Sigmoid colon (tissue), 4 donors: ENCODE measurements at regions not wholly inside any gene's neighbourhood (a gene's known extent, or its start where the extent isn't known, plus 50 kb on each side); places are given as distances from the start of the nearest gene placed in this dataset.

Source experiments
- EP300 ChIP-seq, 4 donors: sonication (generic); formaldehyde crosslinking; IDR thresholded peaks; one replicate each; pipeline ENCODE4 v1.6.1; 2017; ENCODE audit warnings: antibody characterized with exemption in 4 of 4
- POLR2A ChIP-seq, 2 donors: fragments of 450-650 bp; IDR thresholded peaks; one replicate each; pipeline ENCODE4 v1.6.1; 2016; ENCODE audit warnings: antibody characterized with exemption in 2 of 2, mild to moderate bottlenecking in 2 of 2, moderate library complexity in 2 of 2
- POLR2AphosphoS5 ChIP-seq, 4 donors: sonication (generic); formaldehyde crosslinking; IDR thresholded peaks; one replicate each; pipeline ENCODE4 v1.6.1; 2017; ENCODE audit warnings: antibody characterized with exemption in 4 of 4
- TF ChIP-seq, protein P1 (sequence below), 4 experiments: fragments of 450-650 bp in 3 of 4; fragments of 200-600 bp in 1 of 4; IDR thresholded peaks; one replicate each; pipeline ENCODE4 v1.5.1; 2016 to 2019; ENCODE audit warnings: antibody characterized with exemption in 4 of 4, mild to moderate bottlenecking in 3 of 4, moderate library complexity in 2 of 4

DNA sequence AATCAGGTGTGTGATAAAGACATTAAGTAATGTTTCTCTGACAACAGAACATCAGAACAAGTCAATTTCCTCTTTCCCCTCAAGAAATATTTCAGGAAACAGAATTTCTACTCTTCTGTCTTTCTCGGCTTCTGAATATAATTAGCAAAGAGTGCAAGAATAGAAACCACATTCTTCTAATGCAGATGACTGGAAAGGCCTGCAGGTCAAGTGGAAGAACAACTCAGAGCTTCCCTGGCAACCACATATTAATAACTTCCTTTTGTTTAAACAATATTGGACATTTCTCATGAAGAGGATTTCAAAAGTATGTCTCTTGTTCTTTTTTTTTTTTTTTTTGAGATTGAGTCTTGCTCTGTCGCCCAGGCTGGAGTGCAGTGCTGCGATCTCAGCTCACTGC lies 225.5 kb downstream of the PARM1 start:
- TF ChIP-seq, protein P1, sequence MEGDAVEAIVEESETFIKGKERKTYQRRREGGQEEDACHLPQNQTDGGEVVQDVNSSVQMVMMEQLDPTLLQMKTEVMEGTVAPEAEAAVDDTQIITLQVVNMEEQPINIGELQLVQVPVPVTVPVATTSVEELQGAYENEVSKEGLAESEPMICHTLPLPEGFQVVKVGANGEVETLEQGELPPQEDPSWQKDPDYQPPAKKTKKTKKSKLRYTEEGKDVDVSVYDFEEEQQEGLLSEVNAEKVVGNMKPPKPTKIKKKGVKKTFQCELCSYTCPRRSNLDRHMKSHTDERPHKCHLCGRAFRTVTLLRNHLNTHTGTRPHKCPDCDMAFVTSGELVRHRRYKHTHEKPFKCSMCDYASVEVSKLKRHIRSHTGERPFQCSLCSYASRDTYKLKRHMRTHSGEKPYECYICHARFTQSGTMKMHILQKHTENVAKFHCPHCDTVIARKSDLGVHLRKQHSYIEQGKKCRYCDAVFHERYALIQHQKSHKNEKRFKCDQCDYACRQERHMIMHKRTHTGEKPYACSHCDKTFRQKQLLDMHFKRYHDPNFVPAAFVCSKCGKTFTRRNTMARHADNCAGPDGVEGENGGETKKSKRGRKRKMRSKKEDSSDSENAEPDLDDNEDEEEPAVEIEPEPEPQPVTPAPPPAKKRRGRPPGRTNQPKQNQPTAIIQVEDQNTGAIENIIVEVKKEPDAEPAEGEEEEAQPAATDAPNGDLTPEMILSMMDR (IDR thresholded peaks at IDR 0.05) = no peak
- no peak for TF ChIP-seq POLR2A (IDR thresholded peaks at IDR 0.05)
- no peak for TF ChIP-seq POLR2AphosphoS5 (IDR thresholded peaks at IDR 0.05)
- no peak for TF ChIP-seq EP300 (IDR thresholded peaks at IDR 0.05)
